ENCODE measurements at regions not wholly inside any gene's neighbourhood (a gene's known extent, or its start where the extent isn't known, plus 50 kb on each side); places are given as distances from the start of the nearest gene placed in this dataset.

- no peak for TF ChIP-seq CTCF (conservative IDR thresholded peaks at IDR 0.05)
- no peak for TF ChIP-seq EZH2 (IDR thresholded peaks at IDR 0.05; ENCODE audit: low read depth)
- no peaks in the 10 kb centered on the region for H3F3A ChIP-seq (ENCODE audit: insufficient read depth, low read depth)
- DNase-seq = no peak
- H3K9me2 ChIP-seq (ENCODE audit: insufficient read depth) = no peaks in the 10 kb centered on the region
- H3K4me2 ChIP-seq = no peak overlapping the region
- no peak overlapping the region for H3K4me3 ChIP-seq
- no peak overlapping the region for H2AFZ ChIP-seq
- H3K27ac ChIP-seq = no peak overlapping the region
- ChIA-PET CTCF (no interaction called here), POLR2A (ENCODE audit: unreplicated experiment) (no interaction called here)
- no TSS peak for BruUV-seq (replicated peaks)
- no peaks in the 10 kb centered on the region for H3K36me3 ChIP-seq (ENCODE audit: low read depth)
- H4K20me1 ChIP-seq (ENCODE audit: insufficient read depth) = no peaks in the 10 kb centered on the region
- H3K4me1 ChIP-seq (replicated peaks; ENCODE audit: insufficient read depth) = peaks cover 19% of the 10 kb centered on the region
- H3K9me3 ChIP-seq (ENCODE audit: insufficient read depth, low read depth) = no peaks in the 10 kb centered on the region
- intact Hi-C loops (cut with micrococcal nuclease; ENCODE audit: unreplicated experiment) = no loop called here
- H3K27me3 ChIP-seq (ENCODE audit: insufficient read depth, low read depth) = no peaks in the 10 kb centered on the region
- H3K79me2 ChIP-seq (ENCODE audit: low read depth) = no peaks in the 10 kb centered on the region
Observed at GRCh38 chr13:106796280-106797047, 228.5 kb upstream of the ARGLU1 start.

- Histone ChIP-seq H3K4me1 (replicated peaks; ENCODE audit: insufficient read depth) (peaks cover 19% of the 10 kb centered on the region), H3K4me2 (no peak overlapping the region), H3K36me3 (ENCODE audit: low read depth) (no peaks in the 10 kb centered on the region), H2AFZ (no peak overlapping the region), H3K27ac (no peak overlapping the region), H3F3A (ENCODE audit: insufficient read depth, low read depth) (no peaks in the 10 kb centered on the region), H3K9me2 (ENCODE audit: insufficient read depth) (no peaks in the 10 kb centered on the region), H3K79me2 (ENCODE audit: low read depth) (no peaks in the 10 kb centered on the region), H3K27me3 (ENCODE audit: insufficient read depth, low read depth) (no peaks in the 10 kb centered on the region), H3K4me3 (no peak overlapping the region), H3K9me3 (ENCODE audit: insufficient read depth, low read depth) (no peaks in the 10 kb centered on the region), H4K20me1 (ENCODE audit: insufficient read depth) (no peaks in the 10 kb centered on the region)
- POLR2A ChIA-PET (ENCODE audit: unreplicated experiment) = no interaction called here
- BruUV-seq (replicated peaks) = no TSS peak
- no peak for DNase-seq
- CTCF ChIA-PET = no interaction called here
- no peak for TF ChIP-seq CTCF (conservative IDR thresholded peaks at IDR 0.05)
- no peak for TF ChIP-seq EZH2 (IDR thresholded peaks at IDR 0.05; ENCODE audit: low read depth)
- intact Hi-C loops (cut with micrococcal nuclease; ENCODE audit: unreplicated experiment) = no loop called here
Observed at GRCh38 chr13:106795847-106796246, 227.9 kb upstream of the ARGLU1 start.

- Histone ChIP-seq H3K27me3 (ENCODE audit: insufficient read depth, low read depth) (no peaks in the 10 kb centered on the region), H3K4me3 (no peak overlapping the region), H3K36me3 (ENCODE audit: low read depth) (no peaks in the 10 kb centered on the region), H3K27ac (no peak overlapping the region), H2AFZ (no peak overlapping the region), H3K79me2 (ENCODE audit: low read depth) (no peaks in the 10 kb centered on the region), H3K9me2 (ENCODE audit: insufficient read depth) (no peaks in the 10 kb centered on the region), H3K9me3 (ENCODE audit: insufficient read depth, low read depth) (no peaks in the 10 kb centered on the region), H3F3A (ENCODE audit: insufficient read depth, low read depth) (no peaks in the 10 kb centered on the region), H3K4me1 (replicated peaks; ENCODE audit: insufficient read depth) (peaks cover 19% of the 10 kb centered on the region), H3K4me2 (peak overlapping the region; percentile 5), H4K20me1 (ENCODE audit: insufficient read depth) (no peaks in the 10 kb centered on the region)
- TF ChIP-seq CTCF (conservative IDR thresholded peaks at IDR 0.05) = no peak
- TF ChIP-seq EZH2 (IDR thresholded peaks at IDR 0.05; ENCODE audit: low read depth) = no peak
- intact Hi-C loops (cut with micrococcal nuclease; ENCODE audit: unreplicated experiment) = loop anchor here (5.0 kb wide), 1 partner anchor 103 kb away; no protein-coding TSS in a partner anchor
- no peak for DNase-seq
- ChIA-PET CTCF (no interaction called here), POLR2A (ENCODE audit: unreplicated experiment) (no interaction called here)
- BruUV-seq (replicated peaks) = no TSS peak
Observed at GRCh38 chr13:106794117-106794516, 226.2 kb upstream of the ARGLU1 start.
